ENCODE measurements at regions not wholly inside any gene's neighbourhood (a gene's known extent, or its start where the extent isn't known, plus 50 kb on each side); places are given as distances from the start of the nearest gene placed in this dataset.
"Not testable (repeated sequence)": the region's sequence is repeated elsewhere in the genome, so short reads cannot be mapped to it uniquely, and the experiment has no call there.

- DNase-seq (ENCODE audit: low read depth), result no peak
- TF ChIP-seq CTCF (IDR thresholded peaks at IDR 0.05; ENCODE audit: control insufficient read depth, insufficient read depth, low read depth, low read length, missing control alignments), result no peak
- no peak overlapping the region for H3K4me3 ChIP-seq (ENCODE audit: control insufficient read depth, low read depth, low read length)
Measured at GRCh38 chr17:64742326-64742725, 80.2 kb upstream of the SMURF2 start.

GRCh38 chr17:64741916-64742315 is 79.8 kb upstream of the SMURF2 start:
- H3K4me3 ChIP-seq (ENCODE audit: control insufficient read depth, low read depth, low read length), result not testable (repeated sequence)
- DNase-seq (ENCODE audit: low read depth), result peak; percentile 75

- no peak overlapping the region for H3K4me3 ChIP-seq (ENCODE audit: control insufficient read depth, low read depth, low read length)
- no peak for TF ChIP-seq CTCF (IDR thresholded peaks at IDR 0.05; ENCODE audit: control insufficient read depth, insufficient read depth, low read depth, low read length, missing control alignments)
- DNase-seq (ENCODE audit: low read depth), result no peak
Measured at GRCh38 chr17:64741038-64741641, 79.0 kb upstream of the SMURF2 start.

- TF ChIP-seq CTCF (IDR thresholded peaks at IDR 0.05; ENCODE audit: control insufficient read depth, insufficient read depth, low read depth, low read length, missing control alignments), result no peak
- H3K4me3 ChIP-seq (ENCODE audit: control insufficient read depth, low read depth, low read length), result no peak overlapping the region
- no peak for DNase-seq (ENCODE audit: low read depth)
Measured at GRCh38 chr17:64739316-64740058, 77.4 kb upstream of the SMURF2 start.

GRCh38 chr17:64736804-64737492 is 74.8 kb upstream of the SMURF2 start:
- H3K4me3 ChIP-seq (ENCODE audit: control insufficient read depth, low read depth, low read length), result no peak overlapping the region
- TF ChIP-seq CTCF (IDR thresholded peaks at IDR 0.05; ENCODE audit: control insufficient read depth, insufficient read depth, low read depth, low read length, missing control alignments), result peak; percentile 52
- DNase-seq (ENCODE audit: low read depth), result no peak

- no peak for DNase-seq (ENCODE audit: low read depth)
- no peak for TF ChIP-seq CTCF (IDR thresholded peaks at IDR 0.05; ENCODE audit: control insufficient read depth, insufficient read depth, low read depth, low read length, missing control alignments)
- no peak overlapping the region for H3K4me3 ChIP-seq (ENCODE audit: control insufficient read depth, low read depth, low read length)
Measured at GRCh38 chr17:64732336-64733006, 70.4 kb upstream of the SMURF2 start.

GRCh38 chr17:64730023-64730422 is 67.9 kb upstream of the SMURF2 start:
- not testable (repeated sequence) for H3K4me3 ChIP-seq (ENCODE audit: control insufficient read depth, low read depth, low read length); DNase-seq (ENCODE audit: low read depth)

All from AG09309 (cell line).